Stimulated activated effector memory CD8-positive, alpha-beta T cell treated with anti-CD3 and anti-CD28 coated beads, Interleukin-12 subunit alpha, Interleukin-12 subunit beta, amount 100 ng/mL, for 72 hours (primary cell): ENCODE measurements at regions not wholly inside any gene's neighbourhood (a gene's known extent, or its start where the extent isn't known, plus 50 kb on each side); places are given as distances from the start of the nearest gene placed in this dataset.

Experiments
- ATAC-seq: fragments of 150-1000 bp; cut with Tn5 transposase; 2 replicates; pipeline ENCODE4 v1.10.0; 2021
- DNase-seq, 2 donors: peaks; one replicate each; pipeline ENCODE4 v3.0.0; 2021 to 2022; ENCODE audit warnings: low spot score in 2 of 2
- H3K27ac Mint-ChIP-seq: one replicate; pipeline ENCODE4 v1.8.0; 2022; ENCODE audit warnings: mild to moderate bottlenecking, mixed read lengths
- H3K36me3 Mint-ChIP-seq: one replicate; pipeline ENCODE4 v1.8.0; 2022; ENCODE audit warnings: mild to moderate bottlenecking, mixed read lengths
- H3K4me1 Mint-ChIP-seq: one replicate; pipeline ENCODE4 v1.8.0; 2022; ENCODE audit warnings: mixed read lengths
- H3K4me3 Mint-ChIP-seq: one replicate; pipeline ENCODE4 v1.8.0; 2022; ENCODE audit warnings: mild to moderate bottlenecking, mixed read lengths
- H3K9me3 Mint-ChIP-seq: one replicate; pipeline ENCODE4 v1.8.0; 2022; ENCODE audit warnings: mixed read lengths

DNA sequence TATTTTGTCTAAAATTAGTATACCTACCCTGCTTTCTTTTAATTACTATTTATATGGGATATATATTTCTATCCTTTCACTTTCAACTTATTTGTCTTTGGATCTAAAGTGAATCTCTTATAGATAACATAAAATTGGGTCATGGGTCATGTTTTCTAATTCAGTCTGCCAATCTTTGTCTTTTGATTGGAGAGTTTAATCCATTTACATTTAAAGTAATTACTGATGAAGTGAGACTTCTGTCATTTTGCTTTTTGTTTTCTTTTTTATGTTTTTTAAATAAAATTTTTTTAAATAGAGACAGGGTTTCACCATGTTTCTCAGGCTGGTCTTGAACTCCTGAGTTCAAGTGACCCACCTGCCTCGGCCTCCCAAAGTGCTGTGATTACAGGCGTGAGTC is 50.5 kb upstream of the PRDM1 start:
- no peak overlapping the region for H3K4me3 Mint-ChIP-seq
- peaks cover 8% of the 10 kb centered on the region for H3K9me3 Mint-ChIP-seq
- H3K4me1 Mint-ChIP-seq = peaks cover 19% of the 10 kb centered on the region
- no peak for DNase-seq
- no peak overlapping the region for H3K27ac Mint-ChIP-seq
- no peak for ATAC-seq
- no peaks in the 10 kb centered on the region for H3K36me3 Mint-ChIP-seq

DNA sequence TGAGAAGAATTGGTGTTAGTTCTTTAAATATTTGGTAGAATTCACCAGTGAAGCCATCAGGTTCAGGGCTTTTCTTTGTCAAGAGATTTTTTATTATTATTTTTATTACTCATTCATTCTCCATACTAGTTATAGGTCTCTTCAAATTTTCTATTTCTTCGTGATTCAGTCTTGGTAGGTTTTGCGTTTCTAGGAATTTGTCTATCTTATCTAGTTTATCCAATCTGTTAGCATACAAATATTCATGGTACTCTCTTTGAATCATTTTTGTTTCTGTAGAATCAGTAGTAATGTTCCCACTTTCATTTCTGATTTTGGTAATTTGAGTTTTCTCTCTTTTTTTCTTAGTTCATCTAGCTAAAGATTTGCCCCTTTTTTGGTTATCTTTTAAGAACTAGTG is 52.3 kb upstream of the PRDM1 start:
- ATAC-seq (peak; percentile 68), DNase-seq (no peak)
- Mint-ChIP-seq H3K4me3 (no peak overlapping the region), H3K36me3 (no peaks in the 10 kb centered on the region), H3K27ac (no peak overlapping the region), H3K4me1 (peaks cover 19% of the 10 kb centered on the region), H3K9me3 (peaks cover 8% of the 10 kb centered on the region)

DNA sequence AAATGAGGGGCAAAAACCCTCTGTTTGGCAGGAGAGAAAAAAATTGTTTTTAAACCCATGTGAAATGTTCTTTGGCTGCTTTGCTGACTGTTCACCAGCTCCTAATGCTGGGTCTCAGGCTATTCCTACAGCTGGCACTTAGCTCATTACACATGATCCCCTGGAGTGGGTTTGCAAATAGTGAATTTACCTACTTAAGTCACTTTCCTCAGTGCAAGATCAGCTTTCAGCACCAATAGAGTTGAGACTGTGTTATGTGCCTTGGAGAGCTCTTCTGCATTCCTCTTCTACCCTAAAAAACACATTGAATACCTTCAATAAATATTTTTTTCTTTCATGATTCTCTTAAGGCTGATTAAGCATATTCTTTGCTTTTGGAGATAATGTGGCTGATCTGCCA is 58.4 kb upstream of the PRDM1 start:
- H3K36me3 Mint-ChIP-seq = no peaks in the 10 kb centered on the region
- H3K27ac Mint-ChIP-seq = no peak overlapping the region
- H3K4me3 Mint-ChIP-seq = no peak overlapping the region
- H3K4me1 Mint-ChIP-seq = peaks cover 22% of the 10 kb centered on the region
- H3K9me3 Mint-ChIP-seq = no peaks in the 10 kb centered on the region
- DNase-seq (no peak), ATAC-seq (no peak)

DNA sequence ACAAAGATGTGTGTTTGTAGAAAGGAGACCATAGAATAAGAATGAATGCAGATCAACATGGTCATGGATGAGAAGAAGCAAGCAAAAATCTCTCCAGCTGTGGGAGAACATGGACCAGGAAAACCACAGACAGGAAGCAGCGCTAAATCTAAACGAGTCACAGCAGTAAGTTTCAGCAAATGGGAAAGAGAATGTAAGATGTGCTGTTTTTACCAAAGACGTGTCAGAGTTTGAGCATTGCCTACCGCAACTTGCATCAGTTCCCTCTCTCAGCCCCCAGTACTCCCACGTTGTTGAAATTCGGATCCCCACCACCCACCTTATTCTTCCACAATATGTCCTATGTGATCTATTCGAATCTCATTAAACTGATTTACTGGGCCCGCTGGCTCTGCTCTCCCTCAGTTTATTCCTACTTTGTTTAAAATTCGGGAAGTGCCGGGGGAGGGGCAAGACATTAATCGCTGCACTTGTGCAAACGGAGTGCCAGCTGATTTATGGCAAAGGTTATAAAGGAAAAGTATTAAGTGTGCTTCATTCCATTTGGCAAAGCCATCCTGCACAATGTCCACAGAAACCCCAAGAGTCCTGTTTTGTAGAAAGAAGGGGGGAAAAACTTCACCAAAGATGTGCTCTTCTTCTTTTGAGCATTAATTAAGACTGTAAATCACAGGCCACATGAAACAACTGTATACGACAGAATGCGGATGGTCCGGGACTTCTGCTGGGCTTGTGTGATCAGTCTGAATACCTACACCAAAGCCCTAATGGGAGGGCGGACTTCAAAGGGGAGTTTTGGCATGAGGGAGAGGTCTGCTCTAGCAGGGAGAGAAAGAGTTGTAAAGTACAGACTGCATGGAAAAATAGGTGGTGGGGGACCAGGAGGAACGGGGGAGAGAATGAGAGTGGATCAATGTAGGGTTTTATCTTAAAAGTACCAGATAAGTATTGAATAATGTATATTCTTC is 59.1 kb upstream of the PRDM1 start:
- Mint-ChIP-seq H3K4me1 (peaks cover 22% of the 10 kb centered on the region), H3K9me3 (no peaks in the 10 kb centered on the region), H3K4me3 (peak overlapping the region; percentile 29), H3K27ac (no peak overlapping the region), H3K36me3 (no peaks in the 10 kb centered on the region)
- ATAC-seq = no peak
- no peak for DNase-seq

DNA sequence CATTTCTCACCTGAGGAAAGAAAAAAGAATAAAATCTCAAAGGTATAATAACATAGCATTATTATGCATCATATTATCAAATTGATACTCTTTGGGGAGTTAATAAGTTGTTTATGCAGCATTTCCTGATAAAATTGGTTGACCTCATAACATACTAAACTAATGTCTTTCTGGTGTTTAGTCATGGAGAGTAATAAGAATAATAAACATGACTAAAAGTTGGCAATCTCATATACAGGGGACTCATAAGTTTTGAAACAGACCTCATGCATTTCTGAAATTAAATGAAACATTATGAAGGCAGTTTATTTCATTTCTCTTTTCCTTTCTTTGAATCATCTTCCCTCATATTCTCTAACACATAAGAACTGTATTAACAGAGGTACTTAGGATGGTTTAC is 60.5 kb upstream of the PRDM1 start:
- Mint-ChIP-seq H3K36me3 (no peaks in the 10 kb centered on the region), H3K4me3 (no peak overlapping the region), H3K27ac (no peak overlapping the region), H3K9me3 (no peaks in the 10 kb centered on the region), H3K4me1 (peaks cover 22% of the 10 kb centered on the region)
- peak; percentile 93 for ATAC-seq
- no peak for DNase-seq

DNA sequence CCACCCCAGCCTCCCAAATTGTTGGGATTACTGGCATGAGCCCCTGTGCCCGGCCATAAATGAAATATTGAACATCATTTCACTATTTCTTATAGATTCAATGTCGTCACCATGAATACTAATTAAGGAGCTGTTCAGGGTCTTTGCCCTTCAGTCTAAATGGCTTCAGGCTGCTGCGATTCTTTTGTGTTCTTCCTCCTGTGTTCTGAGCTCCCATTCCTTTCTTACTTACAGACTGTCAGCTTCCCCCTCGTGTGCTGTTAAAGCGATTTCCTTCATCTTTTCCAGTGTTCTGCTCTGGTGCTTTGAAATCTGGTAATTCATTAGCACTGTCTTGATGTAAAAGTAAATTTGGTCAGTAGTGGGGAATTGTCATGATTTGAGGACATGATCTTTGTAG is 63.3 kb upstream of the PRDM1 start:
- H3K4me3 Mint-ChIP-seq = no peak overlapping the region
- H3K4me1 Mint-ChIP-seq = peaks cover 20% of the 10 kb centered on the region

DNA sequence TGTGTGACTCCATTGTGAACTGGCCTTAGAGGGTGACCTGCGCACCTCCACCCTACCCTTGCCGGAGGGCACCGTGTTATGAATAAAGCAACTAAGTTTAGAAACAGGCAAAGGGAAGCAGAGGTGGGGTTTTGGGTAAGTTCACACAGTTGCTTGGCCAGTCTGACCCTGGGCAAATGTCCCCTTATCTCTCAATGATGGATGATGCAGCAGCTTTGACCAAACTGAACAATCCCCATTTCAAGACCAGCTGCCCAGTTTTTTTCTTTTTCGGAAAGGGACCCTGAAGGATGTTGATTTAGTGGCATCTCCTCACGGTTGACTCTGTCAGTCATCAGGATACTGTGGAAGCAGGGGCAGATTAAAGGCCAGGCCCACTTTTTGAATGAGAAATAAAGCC is 68.7 kb upstream of the PRDM1 start:
- DNase-seq (no peak), ATAC-seq (no peak)
- H3K4me3 Mint-ChIP-seq = no peak overlapping the region
- no peaks in the 10 kb centered on the region for H3K9me3 Mint-ChIP-seq
- peaks cover 1% of the 10 kb centered on the region for H3K4me1 Mint-ChIP-seq
- no peak overlapping the region for H3K27ac Mint-ChIP-seq
- H3K36me3 Mint-ChIP-seq = no peaks in the 10 kb centered on the region

More for the DNA sequence above, 63.3 kb upstream of the PRDM1 start:
- no peaks in the 10 kb centered on the region for H3K36me3 Mint-ChIP-seq
- no peaks in the 10 kb centered on the region for H3K9me3 Mint-ChIP-seq
- DNase-seq = no peak
- ATAC-seq = no peak
- no peak overlapping the region for H3K27ac Mint-ChIP-seq

DNA sequence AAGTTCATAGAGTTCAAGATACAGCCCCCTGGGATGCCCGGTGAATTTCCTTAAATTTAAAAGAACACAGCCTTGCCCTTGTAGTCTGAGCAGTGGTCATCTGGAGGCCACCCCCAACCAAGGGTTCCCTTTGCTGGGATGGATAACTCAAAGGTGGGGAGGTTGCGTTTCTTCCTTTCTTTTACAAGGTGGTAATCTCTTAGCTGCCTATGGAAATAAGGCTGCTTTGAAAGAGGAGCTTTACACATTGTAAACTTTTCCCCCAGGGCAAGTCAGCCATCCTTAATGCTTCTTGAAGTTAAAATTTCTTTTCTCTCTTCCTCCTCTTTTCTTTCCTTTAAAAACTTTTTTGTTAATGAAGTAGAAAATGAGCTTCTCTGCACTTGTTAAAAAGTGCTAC is 71.2 kb upstream of the PRDM1 start:
- ATAC-seq = no peak
- no peak overlapping the region for H3K4me3 Mint-ChIP-seq
- H3K4me1 Mint-ChIP-seq = peaks cover 10% of the 10 kb centered on the region
- DNase-seq = no peak
- H3K27ac Mint-ChIP-seq = no peak overlapping the region
- no peaks in the 10 kb centered on the region for H3K9me3 Mint-ChIP-seq
- H3K36me3 Mint-ChIP-seq = peaks cover 4% of the 10 kb centered on the region

DNA sequence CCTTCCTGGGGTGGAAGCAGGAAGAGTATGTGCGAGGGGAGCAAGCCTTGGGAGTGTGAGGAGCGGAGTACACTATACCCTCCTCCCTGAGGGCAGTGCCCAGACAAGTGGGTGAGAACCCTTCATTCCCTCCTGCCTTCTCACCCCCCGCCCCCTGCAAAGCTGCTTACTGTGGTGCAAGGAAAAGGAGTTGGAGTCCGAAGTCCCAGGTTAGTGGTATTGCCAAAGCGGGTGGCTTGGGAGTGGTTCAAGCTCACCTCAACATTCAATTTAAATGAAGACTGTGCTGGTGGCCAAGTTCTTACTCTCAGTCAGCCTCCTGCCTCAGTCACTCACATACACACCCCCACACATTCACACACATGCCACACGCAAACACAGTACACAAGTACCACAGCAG is 74.7 kb upstream of the PRDM1 start:
- Mint-ChIP-seq H3K4me3 (no peak overlapping the region), H3K9me3 (no peaks in the 10 kb centered on the region), H3K27ac (no peak overlapping the region), H3K4me1 (peaks cover 10% of the 10 kb centered on the region), H3K36me3 (peaks cover 4% of the 10 kb centered on the region)
- ATAC-seq (no peak), DNase-seq (no peak)

DNA sequence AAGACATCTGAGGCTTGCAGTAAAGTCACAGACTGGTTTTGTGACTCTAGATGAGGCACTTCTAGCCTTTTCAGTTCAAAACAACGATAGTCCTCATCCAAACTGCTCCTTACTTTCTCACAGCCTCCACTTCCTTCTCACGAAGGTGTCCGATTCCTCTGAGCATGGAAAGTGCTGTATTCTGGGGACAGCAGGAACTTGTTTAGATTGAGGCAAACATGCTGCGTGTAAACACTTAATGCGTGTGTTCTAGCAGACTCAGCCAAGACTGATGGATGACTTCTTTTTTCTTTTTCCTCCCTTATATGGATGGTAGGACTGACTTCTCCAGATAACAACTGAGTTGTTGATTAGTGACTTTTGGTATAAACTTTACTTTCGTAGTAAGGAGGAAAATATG is 80.2 kb upstream of the PRDM1 start:
- ATAC-seq (no peak), DNase-seq (no peak)
- Mint-ChIP-seq H3K9me3 (no peaks in the 10 kb centered on the region), H3K36me3 (no peaks in the 10 kb centered on the region), H3K4me3 (no peak overlapping the region), H3K27ac (no peak overlapping the region), H3K4me1 (no peaks in the 10 kb centered on the region)

DNA sequence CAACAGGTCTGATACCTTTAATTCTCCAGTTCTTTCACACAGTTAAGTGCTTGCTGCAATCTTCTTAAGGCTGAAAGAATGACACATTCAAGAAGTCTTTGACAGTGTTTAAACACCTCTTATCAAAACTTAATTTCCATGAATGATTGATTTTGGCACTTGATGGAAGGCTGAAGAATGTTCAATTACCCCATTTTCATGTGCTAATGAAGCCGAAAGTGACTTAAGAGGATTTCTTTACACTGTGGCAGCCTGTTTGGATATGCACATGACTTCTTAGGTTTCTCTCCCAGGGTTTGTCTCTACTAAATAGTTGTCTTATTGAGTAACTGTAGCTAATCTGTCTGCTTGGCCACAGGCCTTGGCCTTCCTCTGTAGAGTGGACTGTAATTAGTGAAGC is 81.1 kb upstream of the PRDM1 start:
- H3K4me3 Mint-ChIP-seq = no peak overlapping the region
- H3K36me3 Mint-ChIP-seq = no peaks in the 10 kb centered on the region
- ATAC-seq (no peak), DNase-seq (no peak)
- no peaks in the 10 kb centered on the region for H3K4me1 Mint-ChIP-seq
- no peaks in the 10 kb centered on the region for H3K9me3 Mint-ChIP-seq
- H3K27ac Mint-ChIP-seq = no peak overlapping the region

DNA sequence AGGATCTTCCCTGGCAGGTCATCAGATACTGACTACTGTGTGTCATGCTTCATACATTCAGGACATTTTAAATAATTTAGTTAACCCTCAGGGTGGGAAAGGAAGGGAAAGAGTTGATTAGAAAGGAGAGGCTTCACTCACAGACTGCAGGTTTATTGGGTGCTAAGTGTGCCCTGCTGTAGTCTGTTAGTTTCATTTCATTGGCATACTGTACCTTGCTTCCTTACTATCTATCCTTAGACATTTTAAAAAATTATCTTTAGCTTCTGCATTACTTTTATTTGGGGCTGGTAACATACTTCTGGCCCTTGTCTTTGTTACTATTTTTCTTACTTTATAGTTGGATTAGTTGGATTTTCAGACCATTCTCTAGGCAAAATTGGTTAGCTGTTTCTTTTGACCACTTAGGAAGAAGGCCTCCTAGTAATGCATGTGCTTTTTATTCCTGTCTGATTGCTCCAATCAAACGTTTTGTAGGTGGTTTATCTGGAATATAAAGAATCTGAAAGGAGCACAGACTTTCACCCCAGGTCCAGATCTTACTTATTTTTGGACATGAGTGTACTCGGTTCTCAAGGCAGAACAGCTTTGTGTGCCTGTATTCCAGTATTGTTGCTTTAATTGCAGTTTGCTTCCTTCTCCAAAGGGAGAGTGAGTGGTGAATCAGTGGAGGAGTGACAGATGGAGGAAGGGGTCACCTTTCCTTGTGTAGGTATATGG is 82.7 kb upstream of the PRDM1 start:
- no peak for ATAC-seq
- DNase-seq = peak in 1 of 2 donors; percentile 37
- no peaks in the 10 kb centered on the region for H3K36me3 Mint-ChIP-seq
- no peak overlapping the region for H3K4me3 Mint-ChIP-seq
- no peaks in the 10 kb centered on the region for H3K4me1 Mint-ChIP-seq
- H3K27ac Mint-ChIP-seq = no peak overlapping the region
- no peaks in the 10 kb centered on the region for H3K9me3 Mint-ChIP-seq

DNA sequence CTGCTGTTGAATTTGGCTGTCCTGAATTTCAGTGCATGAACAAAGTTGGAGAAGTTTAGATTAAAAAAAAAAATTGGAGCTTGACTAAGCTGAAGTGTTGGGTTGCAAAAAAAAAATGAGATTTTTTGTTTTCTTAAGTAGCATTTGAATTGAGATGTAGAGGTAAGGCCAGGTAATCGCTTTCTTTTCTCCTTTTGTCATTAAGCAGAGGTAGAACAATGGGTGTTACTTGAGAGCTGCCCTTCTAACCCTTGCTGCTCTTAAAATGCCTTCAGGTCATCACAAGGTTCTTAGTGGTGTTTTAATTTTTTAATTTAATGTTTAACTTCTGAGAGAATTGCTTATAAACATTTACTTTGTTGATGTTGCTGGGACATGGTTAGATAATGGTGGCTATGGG is 84.1 kb upstream of the PRDM1 start:
- no peak overlapping the region for H3K4me3 Mint-ChIP-seq
- no peaks in the 10 kb centered on the region for H3K4me1 Mint-ChIP-seq
- no peaks in the 10 kb centered on the region for H3K36me3 Mint-ChIP-seq
- DNase-seq (no peak), ATAC-seq (no peak)
- no peak overlapping the region for H3K27ac Mint-ChIP-seq
- H3K9me3 Mint-ChIP-seq = no peaks in the 10 kb centered on the region

DNA sequence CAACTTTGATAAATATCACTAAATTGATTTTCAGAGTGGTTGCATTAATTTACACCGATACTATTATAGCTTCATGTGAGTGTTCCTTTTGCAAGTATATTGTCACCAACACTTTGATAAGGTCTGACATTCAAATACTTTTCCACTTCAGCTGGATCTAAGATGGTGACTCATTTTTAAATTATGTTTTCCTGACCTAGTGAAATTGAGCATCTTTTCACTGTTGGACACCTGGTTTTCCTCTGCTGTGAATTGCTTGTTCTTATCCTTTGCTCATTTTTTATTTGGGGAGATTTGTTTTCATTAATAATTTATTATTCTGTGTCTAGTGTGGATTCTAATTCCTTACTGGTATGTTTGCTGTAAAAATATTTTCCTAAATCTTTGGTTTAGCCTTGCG is 85.2 kb upstream of the PRDM1 start:
- Mint-ChIP-seq H3K36me3 (no peaks in the 10 kb centered on the region), H3K9me3 (no peaks in the 10 kb centered on the region), H3K27ac (no peak overlapping the region), H3K4me3 (no peak overlapping the region), H3K4me1 (no peaks in the 10 kb centered on the region)
- ATAC-seq = no peak
- DNase-seq = no peak

DNA sequence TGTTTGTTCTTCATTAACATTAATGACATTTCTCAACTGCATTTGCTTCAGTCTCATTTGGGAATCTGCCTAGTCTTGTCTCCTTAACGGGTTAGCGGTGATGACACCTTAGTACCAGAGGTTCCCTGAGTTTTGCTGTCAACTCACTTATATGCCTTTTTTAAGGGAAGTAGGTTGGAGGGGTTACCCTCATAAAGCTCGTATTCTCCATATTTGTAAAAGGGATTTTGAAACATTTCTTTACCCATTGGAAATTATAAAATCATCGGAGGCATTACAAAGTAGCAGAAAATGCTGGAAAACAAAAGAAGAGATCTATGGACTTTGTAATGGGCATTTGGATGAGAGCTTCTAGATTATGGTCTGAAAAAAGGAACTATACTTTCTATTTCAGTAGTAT is 88.7 kb upstream of the PRDM1 start:
- no peak for ATAC-seq
- Mint-ChIP-seq H3K27ac (no peak overlapping the region), H3K4me3 (no peak overlapping the region), H3K36me3 (peaks cover 4% of the 10 kb centered on the region), H3K9me3 (no peaks in the 10 kb centered on the region), H3K4me1 (peaks cover 23% of the 10 kb centered on the region)
- DNase-seq = no peak

DNA sequence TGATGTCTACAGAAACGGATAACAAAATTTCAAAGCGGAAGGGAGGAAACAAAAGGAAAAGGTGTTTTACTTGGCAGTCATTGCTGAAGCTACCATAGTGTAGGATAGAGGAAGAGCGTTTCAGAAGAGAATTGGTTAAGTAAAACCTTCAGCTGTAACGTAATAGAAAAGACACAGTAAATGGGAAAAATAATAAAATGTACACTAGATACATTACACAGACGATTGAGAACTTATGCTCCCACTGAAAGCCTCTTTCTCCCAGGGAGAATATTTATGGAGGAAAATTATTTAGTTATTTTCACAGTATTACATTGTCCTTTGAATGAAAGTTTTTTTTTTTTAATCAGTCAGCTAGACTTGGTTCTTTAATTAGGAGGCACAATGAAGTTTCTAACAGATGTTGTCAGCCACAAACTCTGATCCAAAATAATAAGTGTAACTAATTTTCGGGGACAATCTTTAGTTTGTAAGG is 90.7 kb upstream of the PRDM1 start:
- DNase-seq (no peak), ATAC-seq (no peak)
- Mint-ChIP-seq H3K4me3 (peak overlapping the region; percentile 87), H3K36me3 (peaks cover 4% of the 10 kb centered on the region), H3K9me3 (no peaks in the 10 kb centered on the region), H3K27ac (peak overlapping the region; percentile 85), H3K4me1 (peaks cover 27% of the 10 kb centered on the region)
